ENCODE measurements at regions not wholly inside any gene's neighbourhood (a gene's known extent, or its start where the extent isn't known, plus 50 kb on each side); places are given as distances from the start of the nearest gene placed in this dataset.

DNA sequence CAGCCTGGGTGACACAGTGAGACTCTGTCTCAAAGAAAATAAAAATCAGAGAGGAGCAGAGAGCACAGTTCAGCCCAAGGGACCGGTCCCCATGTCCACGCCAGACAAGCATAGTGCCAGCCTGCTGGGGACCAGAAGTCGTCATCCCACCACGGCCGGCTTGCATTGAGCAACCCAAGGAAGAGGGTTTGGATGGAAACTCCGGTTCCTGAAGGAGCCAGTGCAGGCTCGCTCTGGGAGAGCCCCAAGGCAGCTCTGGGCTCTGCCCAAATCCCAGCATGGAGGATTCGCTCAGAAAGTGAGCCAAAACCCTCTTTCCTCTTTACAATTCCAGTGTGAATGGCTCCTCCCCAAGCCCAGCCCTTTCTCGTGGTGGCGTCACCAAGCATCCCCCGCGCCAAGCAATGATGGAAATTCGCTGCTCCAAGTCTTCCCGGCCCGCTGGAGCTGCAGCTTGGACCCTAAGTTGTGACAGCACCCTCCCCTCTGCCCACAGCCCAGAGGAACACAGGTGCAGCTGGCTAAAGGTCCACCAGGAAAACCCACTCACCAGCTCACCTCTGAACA, 64.1 kb upstream of the SLC25A33 start:
- no peak for DNase-seq (ENCODE audit: low read depth in 2 of 2)
- H3K4me3 ChIP-seq (replicated peaks in 1 of 2; ENCODE audit: low read depth in 2 of 2, low read length in 2 of 2): no peak overlapping the region
- no peak for TF ChIP-seq CTCF (IDR thresholded peaks at IDR 0.05; ENCODE audit: low read depth, low read length)

DNA sequence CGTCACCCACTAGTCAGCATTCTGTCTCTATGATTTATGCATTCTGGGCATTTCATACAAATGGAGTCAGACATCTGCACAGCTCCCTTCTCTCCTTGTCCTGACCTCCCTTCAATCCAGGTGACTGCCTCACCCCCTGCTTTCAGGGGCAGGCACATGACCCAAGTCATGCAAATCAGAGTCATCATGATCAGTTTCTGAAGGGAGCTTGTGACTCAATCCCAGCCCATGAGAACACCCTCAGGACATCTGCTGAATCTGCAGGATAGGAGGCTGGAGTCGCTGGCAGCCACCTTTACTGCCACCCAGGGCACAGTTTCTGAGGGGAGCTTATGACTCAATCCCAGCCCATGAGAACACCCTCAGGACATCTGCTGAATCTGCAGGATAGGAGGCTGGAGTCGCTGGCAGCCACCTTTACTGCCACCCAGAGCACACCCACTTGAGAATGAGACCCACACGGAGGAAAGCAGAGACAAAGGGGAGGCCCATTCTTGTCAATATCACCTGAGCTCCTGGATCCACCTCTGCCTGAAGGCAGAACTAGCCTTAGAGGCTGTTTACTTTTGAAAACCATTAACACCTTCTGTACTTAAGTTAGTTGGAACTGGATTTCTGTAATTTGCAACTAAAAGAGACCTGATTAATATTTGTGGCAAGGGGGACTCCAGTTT, 62.3 kb upstream of the SLC25A33 start:
- H3K4me3 ChIP-seq (replicated peaks in 1 of 2; ENCODE audit: low read depth in 2 of 2, low read length in 2 of 2): no peak overlapping the region
- peak in 1 of 2 donors; percentile 38 for DNase-seq (ENCODE audit: low read depth in 2 of 2)
- TF ChIP-seq CTCF (IDR thresholded peaks at IDR 0.05; ENCODE audit: low read depth, low read length): no peak

DNA sequence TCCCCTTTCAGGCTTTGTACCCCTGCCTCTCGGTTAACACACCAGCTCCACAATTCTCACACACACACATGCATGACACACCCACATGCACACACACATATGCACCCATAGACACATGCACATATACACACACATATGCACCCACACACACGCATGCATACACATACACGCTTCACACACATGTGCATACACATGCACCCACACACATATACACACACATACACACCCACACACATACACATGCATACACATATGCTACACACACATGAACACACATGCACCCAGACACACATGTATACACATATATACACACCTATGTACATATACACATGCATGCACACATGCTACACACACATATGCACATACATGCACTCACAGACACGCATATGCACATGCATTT, 61.7 kb upstream of the SLC25A33 start:
- no peak for TF ChIP-seq CTCF (IDR thresholded peaks at IDR 0.05; ENCODE audit: low read depth, low read length)
- H3K4me3 ChIP-seq (replicated peaks in 1 of 2; ENCODE audit: low read depth in 2 of 2, low read length in 2 of 2): no peak overlapping the region
- no peak for DNase-seq (ENCODE audit: low read depth in 2 of 2)

DNA sequence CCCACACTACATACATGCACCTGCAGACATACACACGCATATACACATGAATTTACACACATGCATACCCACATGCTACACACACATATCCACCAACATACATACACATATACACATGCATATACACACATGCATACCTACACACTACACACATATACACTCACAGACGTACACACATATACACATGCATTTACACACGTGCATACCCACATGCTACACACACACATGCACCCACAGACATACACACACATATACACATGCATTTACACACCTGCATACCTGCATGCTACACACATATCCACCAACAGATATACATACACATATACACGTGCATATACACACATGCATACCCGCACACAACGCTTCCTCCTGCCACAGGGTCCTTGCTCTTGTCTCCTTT, 61.2 kb upstream of the SLC25A33 start:
- H3K4me3 ChIP-seq (replicated peaks in 1 of 2; ENCODE audit: low read depth in 2 of 2, low read length in 2 of 2): no peak overlapping the region
- no peak for TF ChIP-seq CTCF (IDR thresholded peaks at IDR 0.05; ENCODE audit: low read depth, low read length)
- DNase-seq (ENCODE audit: low read depth in 2 of 2): no peak

GRCh38 chr1:9481048-9481447, 58.2 kb upstream of the SLC25A33 start:
- no peak for TF ChIP-seq CTCF (IDR thresholded peaks at IDR 0.05; ENCODE audit: low read depth, low read length)
- no peak overlapping the region for H3K4me3 ChIP-seq (replicated peaks in 1 of 2; ENCODE audit: low read depth in 2 of 2, low read length in 2 of 2)
- no peak for DNase-seq (ENCODE audit: low read depth in 2 of 2)

GRCh38 chr1:9482403-9482802, 56.9 kb upstream of the SLC25A33 start:
- TF ChIP-seq CTCF (IDR thresholded peaks at IDR 0.05; ENCODE audit: low read depth, low read length): no peak
- no peak overlapping the region for H3K4me3 ChIP-seq (replicated peaks in 1 of 2; ENCODE audit: low read depth in 2 of 2, low read length in 2 of 2)
- no peak for DNase-seq (ENCODE audit: low read depth in 2 of 2)
